HEK293T (cell line): ENCODE measurements at regions not wholly inside any gene's neighbourhood (a gene's known extent, or its start where the extent isn't known, plus 50 kb on each side); places are given as distances from the start of the nearest gene placed in this dataset.

Experiments used
- CTCF ChIA-PET: fragments of 350-600 bp; formaldehyde crosslinking; extraction: SDS; loops from one replicate; lab custom pipeline; 2021; ENCODE audit warnings: antibody characterized with exemption, inconsistent platforms; lab: Yijun Ruan, JAX
- POLR2A ChIA-PET: fragments of 350-600 bp; formaldehyde crosslinking; extraction: SDS; loops from one replicate; lab custom pipeline; 2020; ENCODE audit warnings: antibody characterized with exemption, inconsistent platforms; lab: Yijun Ruan, JAX
- DNase-seq: peaks from one replicate; pipeline ENCODE4 v3.0.0; 2012; ENCODE audit warnings: mixed read lengths; ENCODE audit errors: extremely low spot score
- ARNT ChIP-seq: fragments of 450-650 bp; IDR thresholded peaks from 2 replicates; pipeline ENCODE4 v1.6.1; 2017; ENCODE audit warnings: mild to moderate bottlenecking
- BHLHE40 ChIP-seq: fragments of 450-650 bp; IDR thresholded peaks from 2 replicates; pipeline ENCODE4 v1.6.1; 2016; ENCODE audit warnings: mild to moderate bottlenecking, moderate library complexity, borderline replicate concordance
- CTBP1 ChIP-seq: fragments of 450-650 bp; IDR thresholded peaks from 2 replicates; pipeline ENCODE4 v1.6.1; 2016; ENCODE audit warnings: borderline replicate concordance
- ELF4 ChIP-seq: fragments of 450-650 bp; IDR thresholded peaks from 2 replicates; pipeline ENCODE4 v1.6.1; 2017; ENCODE audit warnings: antibody characterized with exemption
- FOXA1 ChIP-seq: fragments of 450-650 bp; IDR thresholded peaks from 2 replicates; pipeline ENCODE4 v1.6.1; 2016; ENCODE audit warnings: mild to moderate bottlenecking
- FOXK2 ChIP-seq: fragments of 450-650 bp; IDR thresholded peaks from 2 replicates; pipeline ENCODE4 v1.6.1; 2016; ENCODE audit warnings: mild to moderate bottlenecking
- FOXM1 ChIP-seq: fragments of 450-650 bp; IDR thresholded peaks from 2 replicates; pipeline ENCODE4 v1.6.1; 2017; ENCODE audit warnings: mild to moderate bottlenecking, borderline replicate concordance
- HDGF ChIP-seq: fragments of 450-650 bp; IDR thresholded peaks from 2 replicates; pipeline ENCODE4 v1.6.1; 2017; ENCODE audit warnings: antibody characterized with exemption, borderline replicate concordance
- L3MBTL2 ChIP-seq: fragments of 450-650 bp; conservative IDR thresholded peaks from 2 replicates; pipeline ENCODE4 v1.6.1; 2016; ENCODE audit warnings: mild to moderate bottlenecking
- LEF1 ChIP-seq: fragments of 450-650 bp; IDR thresholded peaks from 2 replicates; pipeline ENCODE4 v1.6.1; 2017; ENCODE audit warnings: mild to moderate bottlenecking, borderline replicate concordance
- NFRKB ChIP-seq: fragments of 450-650 bp; IDR thresholded peaks from 2 replicates; pipeline ENCODE4 v1.6.1; 2016; ENCODE audit warnings: mild to moderate bottlenecking, moderate library complexity
- PKNOX1 ChIP-seq: fragments of 450-650 bp; IDR thresholded peaks from 2 replicates; pipeline ENCODE4 v1.6.1; 2016
- SP1 ChIP-seq: fragments of 450-650 bp; IDR thresholded peaks from 2 replicates; pipeline ENCODE4 v1.6.1; 2017
- SUZ12 ChIP-seq: fragments of 450-650 bp; IDR thresholded peaks from 2 replicates; pipeline ENCODE4 v1.6.1; 2016; ENCODE audit warnings: mild to moderate bottlenecking
- TARDBP ChIP-seq: fragments of 450-650 bp; IDR thresholded peaks from 2 replicates; pipeline ENCODE4 v1.6.1; 2016
- ZNF384 ChIP-seq: fragments of 450-650 bp; IDR thresholded peaks from 2 replicates; pipeline ENCODE4 v1.6.1; 2016

GRCh38 chr14:76653875-76654572, 107.2 kb upstream of the VASH1 start:
- ChIA-PET POLR2A (no interaction called here), CTCF (interaction anchor here (0.9 kb wide), 1 partner anchor 8 kb away, joined by 3 read pairs; no protein-coding TSS in a partner anchor)
- TF ChIP-seq FOXK2 = no peak
- TF ChIP-seq ZNF384 = no peak
- no peak for TF ChIP-seq PKNOX1
- no peak for TF ChIP-seq TARDBP
- no peak for TF ChIP-seq ARNT
- no peak for TF ChIP-seq SUZ12
- no peak for TF ChIP-seq SP1
- no peak for TF ChIP-seq BHLHE40
- no peak for TF ChIP-seq ELF4
- no peak for DNase-seq

GRCh38 chr14:76654573-76655108, 106.6 kb upstream of the VASH1 start:
- TF ChIP-seq BHLHE40 (no peak), HDGF (no peak), SUZ12 (no peak), LEF1 (no peak), SP1 (no peak), L3MBTL2 (no peak), CTBP1 (no peak), ZNF384 (no peak)
- CTCF ChIA-PET = interaction anchor here (0.9 kb wide), 1 partner anchor 9 kb away, joined by 3 read pairs; no protein-coding TSS in a partner anchor
- POLR2A ChIA-PET = no interaction called here
- DNase-seq = no peak

DNA sequence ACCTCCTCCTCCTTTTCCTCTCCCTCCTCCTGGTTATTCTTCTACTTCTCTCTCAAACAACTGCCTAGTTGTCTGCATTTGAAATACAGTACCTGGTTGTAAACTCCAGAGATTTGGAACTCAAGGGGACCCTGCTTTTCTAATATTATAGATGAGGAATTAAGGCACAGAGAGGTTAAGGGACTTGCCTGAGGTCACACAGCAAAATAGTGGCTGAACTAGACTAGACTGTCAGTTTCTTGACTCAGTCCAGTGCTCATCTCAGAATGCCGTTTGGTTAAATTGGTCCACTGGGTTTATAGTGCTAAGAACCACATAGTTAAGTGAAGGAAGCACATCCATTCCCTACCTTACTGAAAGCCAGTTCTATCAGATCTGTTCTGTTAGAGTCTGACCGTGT, 105.9 kb upstream of the VASH1 start:
- TF ChIP-seq FOXK2 (no peak), ELF4 (no peak), L3MBTL2 (no peak), PKNOX1 (no peak)
- DNase-seq = no peak
- CTCF ChIA-PET = no interaction called here
- POLR2A ChIA-PET = interaction anchor here (0.7 kb wide), 1 partner anchor 141 kb away, joined by 3 read pairs; no protein-coding TSS in a partner anchor

DNA sequence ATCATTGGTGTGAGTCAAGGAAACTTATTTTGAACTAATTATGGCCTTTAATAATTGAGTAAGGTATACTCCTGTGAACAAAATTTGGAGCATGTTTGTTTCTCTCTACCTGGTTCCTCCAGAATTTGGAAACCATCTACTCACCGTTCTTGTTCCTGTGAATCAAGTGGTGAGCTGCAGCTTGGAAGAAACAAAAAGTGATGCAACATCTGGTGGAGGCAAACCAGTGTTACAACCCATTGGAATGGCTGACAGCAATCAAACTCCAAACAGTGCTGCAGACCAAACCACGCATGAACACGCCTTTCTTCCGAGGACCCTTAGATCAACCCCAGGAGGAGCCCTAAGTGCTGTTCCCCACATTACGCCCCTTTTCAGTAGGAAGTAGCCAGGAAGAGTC, 104.7 kb upstream of the VASH1 start:
- CTCF ChIA-PET = no interaction called here
- TF ChIP-seq HDGF (no peak), CTBP1 (no peak), NFRKB (no peak)
- no peak for DNase-seq
- POLR2A ChIA-PET = no interaction called here

- ChIA-PET POLR2A (no interaction called here), CTCF (no interaction called here)
- TF ChIP-seq FOXA1 (no peak), L3MBTL2 (no peak), SUZ12 (no peak), NFRKB (no peak), SP1 (no peak), ZNF384 (no peak), ELF4 (no peak), BHLHE40 (no peak), HDGF (no peak), ARNT (no peak), TARDBP (no peak), CTBP1 (no peak), FOXM1 (no peak), PKNOX1 (no peak), FOXK2 (no peak), LEF1 (no peak)
- DNase-seq = no peak
Observed at GRCh38 chr14:76657404-76657803, 103.9 kb upstream of the VASH1 start.

DNA sequence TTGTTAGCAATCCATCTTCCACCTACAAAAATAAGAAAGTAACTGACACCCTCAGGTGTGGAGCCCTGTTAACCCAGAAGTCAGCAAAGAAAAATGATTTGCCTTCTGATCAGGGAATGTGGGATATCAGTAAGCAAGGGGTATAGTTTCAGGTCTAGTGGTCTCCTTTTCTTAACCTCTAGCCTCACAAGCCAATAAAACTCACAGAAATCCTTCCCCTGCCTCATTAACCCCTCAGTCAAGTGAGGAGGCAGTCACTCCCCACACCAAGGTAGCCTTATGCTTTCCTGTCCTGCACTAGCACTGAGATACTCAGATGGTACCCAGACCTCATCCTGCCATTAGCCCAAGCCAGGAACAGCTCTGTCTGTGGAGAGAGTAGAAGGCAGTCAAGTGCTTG, 103.4 kb upstream of the VASH1 start:
- POLR2A ChIA-PET = no interaction called here
- no peak for DNase-seq
- CTCF ChIA-PET = no interaction called here
- TF ChIP-seq L3MBTL2 = no peak
- TF ChIP-seq SP1 = no peak
- TF ChIP-seq FOXM1 = no peak
- no peak for TF ChIP-seq FOXK2
- no peak for TF ChIP-seq TARDBP
- no peak for TF ChIP-seq ELF4
- no peak for TF ChIP-seq ARNT
- TF ChIP-seq FOXA1 = no peak
- no peak for TF ChIP-seq PKNOX1
- TF ChIP-seq LEF1 = no peak
- no peak for TF ChIP-seq ZNF384
- no peak for TF ChIP-seq SUZ12
- no peak for TF ChIP-seq NFRKB
- no peak for TF ChIP-seq HDGF
- no peak for TF ChIP-seq CTBP1
- TF ChIP-seq BHLHE40 = no peak
